ENCODE measurements at regions not wholly inside any gene's neighbourhood (a gene's known extent, or its start where the extent isn't known, plus 50 kb on each side); places are given as distances from the start of the nearest gene placed in this dataset.

GRCh38 chr15:81915990-81916389 lies 129.8 kb downstream of the MEX3B start:
- TF ChIP-seq CTCF (IDR thresholded peaks at IDR 0.05; ENCODE audit: poor library complexity) (no peak), EZH2 (IDR thresholded peaks at IDR 0.05; ENCODE audit: borderline replicate concordance) (no peak)

Measured in hepatocyte (in vitro differentiated cells).